ENCODE measurements at regions not wholly inside any gene's neighbourhood (a gene's known extent, or its start where the extent isn't known, plus 50 kb on each side); places are given as distances from the start of the nearest gene placed in this dataset.

DNA sequence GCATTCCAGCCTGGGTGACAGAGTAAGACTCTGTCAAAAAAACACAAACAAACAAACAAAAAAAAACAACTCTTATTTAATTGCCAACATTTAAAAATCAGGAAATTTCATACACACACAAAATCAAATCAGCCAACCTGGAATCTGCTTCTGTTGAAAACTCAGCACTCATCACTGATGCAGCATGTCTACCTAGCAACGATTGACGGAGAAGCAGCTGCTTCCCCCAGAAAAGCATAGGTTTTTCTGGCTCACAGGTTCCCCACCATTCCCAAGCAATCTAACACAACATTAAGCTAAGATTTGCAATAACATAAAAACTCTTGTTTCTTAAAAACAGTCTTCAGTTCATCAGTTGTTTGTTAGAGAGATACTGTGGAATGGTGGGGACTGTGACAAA lies 143.6 kb downstream of the DHX15 start:
- DNase-seq (ENCODE audit: low read depth), result no peak
- TF ChIP-seq, protein P1, sequence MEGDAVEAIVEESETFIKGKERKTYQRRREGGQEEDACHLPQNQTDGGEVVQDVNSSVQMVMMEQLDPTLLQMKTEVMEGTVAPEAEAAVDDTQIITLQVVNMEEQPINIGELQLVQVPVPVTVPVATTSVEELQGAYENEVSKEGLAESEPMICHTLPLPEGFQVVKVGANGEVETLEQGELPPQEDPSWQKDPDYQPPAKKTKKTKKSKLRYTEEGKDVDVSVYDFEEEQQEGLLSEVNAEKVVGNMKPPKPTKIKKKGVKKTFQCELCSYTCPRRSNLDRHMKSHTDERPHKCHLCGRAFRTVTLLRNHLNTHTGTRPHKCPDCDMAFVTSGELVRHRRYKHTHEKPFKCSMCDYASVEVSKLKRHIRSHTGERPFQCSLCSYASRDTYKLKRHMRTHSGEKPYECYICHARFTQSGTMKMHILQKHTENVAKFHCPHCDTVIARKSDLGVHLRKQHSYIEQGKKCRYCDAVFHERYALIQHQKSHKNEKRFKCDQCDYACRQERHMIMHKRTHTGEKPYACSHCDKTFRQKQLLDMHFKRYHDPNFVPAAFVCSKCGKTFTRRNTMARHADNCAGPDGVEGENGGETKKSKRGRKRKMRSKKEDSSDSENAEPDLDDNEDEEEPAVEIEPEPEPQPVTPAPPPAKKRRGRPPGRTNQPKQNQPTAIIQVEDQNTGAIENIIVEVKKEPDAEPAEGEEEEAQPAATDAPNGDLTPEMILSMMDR (IDR thresholded peaks at IDR 0.05; ENCODE audit: insufficient read depth, low read depth, low read length, missing control alignments), result no peak

DNA sequence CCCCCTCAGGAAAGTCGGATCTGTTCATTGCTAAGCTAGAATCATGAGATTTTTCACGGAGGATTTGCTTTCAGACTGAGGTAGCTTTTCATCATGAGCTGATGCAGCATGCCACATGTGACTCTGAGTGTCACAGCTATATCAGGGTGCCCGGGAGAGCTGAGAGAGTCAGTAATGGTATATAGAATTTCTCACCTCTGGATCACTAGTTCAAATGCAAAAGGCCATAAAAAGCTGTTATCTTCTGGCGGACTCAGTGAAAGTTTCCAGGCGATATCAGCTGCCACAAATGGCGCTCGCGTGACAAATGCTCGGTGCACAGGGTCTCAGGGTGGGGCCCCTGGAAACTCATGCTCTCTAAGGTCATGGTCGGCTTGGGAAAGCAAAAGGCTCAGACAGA lies 150.1 kb downstream of the DHX15 start:
- TF ChIP-seq, protein P1 (IDR thresholded peaks at IDR 0.05; ENCODE audit: insufficient read depth, low read depth, low read length, missing control alignments), result no peak
- no peak overlapping the region for H3K4me3 ChIP-seq (ENCODE audit: low read length)

More for the DNA sequence above, 143.6 kb downstream of the DHX15 start:
- no peak overlapping the region for H3K4me3 ChIP-seq (ENCODE audit: low read length)

DNA sequence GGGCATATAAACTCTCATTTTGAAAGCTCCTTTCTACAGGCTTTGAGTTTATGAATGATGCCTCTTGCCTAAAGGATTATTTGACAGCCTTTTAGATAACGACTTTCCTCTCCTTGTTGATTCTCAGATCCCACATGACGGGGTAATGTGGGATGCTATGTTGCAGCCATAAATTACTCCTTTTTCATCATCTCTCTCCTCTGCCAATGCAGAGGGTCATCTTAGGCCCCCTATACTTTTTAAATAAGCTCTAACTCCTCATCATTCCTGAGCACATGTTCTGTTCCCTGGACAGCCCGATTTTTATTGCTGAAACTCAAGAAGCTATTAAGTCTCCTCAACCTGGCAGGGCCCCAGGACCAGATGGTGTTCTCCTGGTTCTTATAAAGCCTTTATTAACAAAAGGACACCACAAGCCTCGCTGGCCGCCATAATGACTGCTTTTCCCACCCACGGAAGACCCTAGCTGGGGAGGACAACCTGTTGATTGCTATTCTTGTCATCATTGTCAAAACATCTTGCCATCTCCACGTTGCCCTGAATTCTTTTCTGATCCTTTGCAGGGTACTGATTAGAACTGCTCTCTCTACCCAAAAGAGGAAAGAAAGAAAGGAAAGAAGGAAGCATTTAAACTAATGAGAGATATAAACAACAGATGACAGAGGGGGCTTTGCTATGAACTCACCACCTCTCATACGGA lies 150.7 kb downstream of the DHX15 start:
- H3K4me3 ChIP-seq (ENCODE audit: low read length), result no peak overlapping the region
- TF ChIP-seq, protein P1 (IDR thresholded peaks at IDR 0.05; ENCODE audit: insufficient read depth, low read depth, low read length, missing control alignments), result no peak
- no peak for DNase-seq (ENCODE audit: low read depth)

More for the DNA sequence above, 150.1 kb downstream of the DHX15 start:
- DNase-seq (ENCODE audit: low read depth), result no peak

DNA sequence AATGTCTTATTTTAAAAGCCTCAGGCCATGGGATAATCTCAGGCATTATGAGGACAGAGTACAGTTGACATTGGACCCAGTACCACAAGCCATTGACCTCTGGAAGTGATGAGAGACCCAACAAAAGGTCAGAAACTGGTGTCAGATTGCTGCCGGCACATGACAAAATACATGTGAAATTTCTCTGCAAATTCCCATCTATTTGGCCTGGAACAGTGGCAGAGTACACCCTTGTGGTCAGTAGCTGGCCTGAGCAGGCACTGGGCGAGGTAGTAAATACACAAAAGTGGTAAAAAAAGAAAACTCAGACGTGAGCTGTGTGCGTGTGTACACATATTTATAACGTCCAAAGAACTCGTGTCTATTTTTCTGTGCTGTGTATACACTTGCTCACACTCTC lies 155.5 kb downstream of the DHX15 start:
- TF ChIP-seq, protein P1 (IDR thresholded peaks at IDR 0.05; ENCODE audit: insufficient read depth, low read depth, low read length, missing control alignments), result no peak
- no peak overlapping the region for H3K4me3 ChIP-seq (ENCODE audit: low read length)
- DNase-seq (ENCODE audit: low read depth), result no peak

DNA sequence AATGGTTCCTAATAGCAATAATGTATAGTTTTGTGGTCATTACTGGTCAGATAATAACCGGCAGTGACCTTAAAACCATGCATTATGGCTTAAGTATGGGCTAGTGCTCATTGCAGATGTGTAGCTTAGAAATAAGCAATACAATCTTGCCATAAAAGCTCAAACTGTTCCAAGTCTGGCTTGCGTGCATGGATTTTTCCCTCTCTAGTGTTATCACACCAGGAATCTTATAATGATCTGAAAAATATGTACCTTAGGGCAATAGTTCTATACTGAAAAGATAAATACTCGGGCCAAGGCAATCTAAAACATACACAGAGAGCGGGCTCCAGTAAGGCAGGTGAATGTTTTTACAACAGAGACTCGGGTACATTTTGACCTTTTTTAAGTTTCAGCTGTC lies 157.8 kb downstream of the DHX15 start:
- DNase-seq (ENCODE audit: low read depth), result no peak
- TF ChIP-seq, protein P1 (IDR thresholded peaks at IDR 0.05; ENCODE audit: insufficient read depth, low read depth, low read length, missing control alignments), result no peak
- no peak overlapping the region for H3K4me3 ChIP-seq (ENCODE audit: low read length)

DNA sequence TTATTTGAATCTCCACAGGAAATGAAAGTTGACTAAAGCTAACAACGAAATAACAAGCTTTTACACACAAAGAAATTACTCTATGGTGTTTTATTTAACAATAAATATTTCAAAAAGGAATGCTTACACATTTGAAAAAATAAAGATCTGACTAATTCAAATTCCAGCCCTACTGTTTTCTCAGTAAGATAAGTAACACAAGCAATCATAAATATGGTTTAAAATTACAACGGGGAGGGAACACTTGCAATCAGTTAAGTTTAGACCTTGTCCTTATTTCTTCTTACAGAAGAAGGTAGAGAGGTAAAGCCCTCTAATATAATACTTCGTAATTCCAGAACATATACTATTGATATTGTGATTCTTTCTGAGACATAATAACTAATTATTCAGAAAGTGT lies 158.5 kb downstream of the DHX15 start:
- no peak overlapping the region for H3K4me3 ChIP-seq (ENCODE audit: low read length)
- TF ChIP-seq, protein P1 (IDR thresholded peaks at IDR 0.05; ENCODE audit: insufficient read depth, low read depth, low read length, missing control alignments), result no peak
- DNase-seq (ENCODE audit: low read depth), result no peak

DNA sequence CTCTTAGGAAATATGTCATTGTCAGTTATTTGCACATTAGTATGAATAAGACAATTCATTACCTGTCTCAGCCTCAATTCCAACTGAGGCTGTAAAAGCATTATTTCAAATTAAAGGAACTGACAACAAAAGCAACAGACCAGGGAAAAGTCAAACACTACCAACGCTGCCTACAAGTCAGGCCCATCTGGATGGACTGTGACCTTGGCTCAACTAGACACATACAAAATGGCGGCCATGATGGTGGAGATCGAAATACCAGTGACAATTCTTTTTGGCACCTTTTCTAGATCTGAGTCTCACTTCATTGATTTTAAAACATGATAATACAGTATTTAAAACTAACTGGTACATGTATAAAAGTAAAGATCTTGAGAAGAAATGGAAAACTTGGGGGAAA lies 160.7 kb downstream of the DHX15 start:
- no peak overlapping the region for H3K4me3 ChIP-seq (ENCODE audit: low read length)
- DNase-seq (ENCODE audit: low read depth), result no peak
- TF ChIP-seq, protein P1 (IDR thresholded peaks at IDR 0.05; ENCODE audit: insufficient read depth, low read depth, low read length, missing control alignments), result no peak
